Activated T-cell treated with anti-CD3 and anti-CD28 coated beads for 1 hour (primary cell): ENCODE measurements at regions not wholly inside any gene's neighbourhood (a gene's known extent, or its start where the extent isn't known, plus 50 kb on each side); places are given as distances from the start of the nearest gene placed in this dataset.
"Not testable (repeated sequence)": the region's sequence is repeated elsewhere in the genome, so short reads cannot be mapped to it uniquely, and the experiment has no call there.

Experiments
- DNase-seq: peaks from one replicate; pipeline ENCODE4 v3.0.0-alpha.2; 2020; ENCODE audit warnings: low read depth

GRCh38 chr5:167281925-167282324 lies 1009.5 kb upstream of the WWC1 start:
- DNase-seq: no peak

DNA sequence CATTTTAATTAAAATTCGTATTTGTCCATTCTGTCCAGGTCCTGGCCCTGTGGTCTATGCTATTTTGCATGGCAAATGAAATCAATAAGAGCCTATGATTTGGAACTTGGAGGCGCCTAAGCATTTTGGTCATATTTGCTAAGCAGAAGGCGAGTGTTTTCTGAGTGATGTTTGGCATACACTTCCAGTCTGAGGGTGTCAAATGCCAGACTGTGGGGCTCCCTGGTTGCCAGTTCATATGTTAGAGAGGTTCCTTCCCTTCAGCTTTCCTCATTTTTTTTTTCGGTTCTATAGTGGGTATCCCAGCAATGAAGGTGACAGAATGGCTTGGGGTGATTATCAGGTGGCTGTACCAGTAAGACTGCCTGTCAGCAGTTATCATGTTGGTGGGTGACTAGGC lies 1007.8 kb upstream of the WWC1 start:
- no peak for DNase-seq

GRCh38 chr5:167284222-167284890 lies 1007.1 kb upstream of the WWC1 start:
- no peak for DNase-seq

DNA sequence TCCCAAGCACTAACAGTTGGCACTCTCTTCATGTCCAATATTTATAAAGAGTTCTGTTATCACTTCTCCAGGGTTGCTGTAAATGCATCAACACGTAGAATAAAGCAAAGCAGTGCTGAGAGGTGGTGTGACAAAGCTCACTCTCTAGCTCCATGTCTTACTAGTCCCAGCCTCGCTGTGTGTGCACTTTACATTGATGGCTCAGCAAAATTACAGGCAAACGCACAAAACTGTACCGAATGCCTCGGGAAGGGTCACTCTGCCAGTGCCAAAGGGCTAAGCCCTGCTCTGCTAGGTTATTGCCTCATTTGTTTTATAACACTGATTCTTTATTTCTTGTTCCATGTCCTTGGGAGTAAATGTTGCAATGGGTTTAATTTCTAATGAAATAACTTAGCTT lies 1005.9 kb upstream of the WWC1 start:
- DNase-seq: no peak

DNA sequence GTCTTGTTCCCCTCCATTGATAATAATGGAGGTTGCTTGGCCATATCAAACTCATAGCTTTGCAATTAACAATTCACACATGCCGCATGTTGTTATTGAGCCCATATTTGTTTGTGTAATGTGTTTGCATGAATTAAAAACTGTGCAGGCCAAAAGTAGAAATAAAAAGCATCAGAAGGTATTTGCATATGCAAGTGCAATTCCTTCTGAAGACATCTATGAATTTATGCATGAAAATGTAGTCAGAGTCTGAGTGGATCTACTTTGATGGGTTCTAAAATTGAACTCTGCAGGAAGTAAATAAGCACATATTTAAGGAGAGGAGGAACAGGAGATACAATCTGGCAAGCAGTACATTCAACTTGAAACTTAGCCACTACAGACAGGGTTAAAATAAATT lies 1004.6 kb upstream of the WWC1 start:
- no peak for DNase-seq

DNA sequence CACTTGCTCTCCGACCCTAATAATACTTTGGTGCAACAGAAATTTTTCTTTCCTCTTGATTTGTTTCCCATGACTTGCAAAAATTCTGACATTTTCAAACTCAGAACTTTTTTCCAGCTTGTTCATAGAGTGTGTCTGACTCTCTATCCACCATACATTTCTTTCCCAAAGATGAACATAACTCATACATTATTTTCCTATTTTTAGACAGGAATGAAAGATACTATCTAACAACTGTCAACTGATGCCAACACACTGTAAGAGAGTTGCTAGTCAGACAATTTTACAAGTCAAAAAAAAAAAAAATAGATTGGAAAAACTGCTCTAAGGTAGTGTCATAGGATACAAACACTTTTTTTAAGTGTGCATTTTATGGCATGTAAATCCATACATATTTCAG lies 1001.0 kb upstream of the WWC1 start:
- DNase-seq: no peak

GRCh38 chr5:167294882-167295680 lies 996.4 kb upstream of the WWC1 start:
- no peak for DNase-seq

- DNase-seq: no peak
Observed at GRCh38 chr5:167295681-167296005, 995.8 kb upstream of the WWC1 start.

DNA sequence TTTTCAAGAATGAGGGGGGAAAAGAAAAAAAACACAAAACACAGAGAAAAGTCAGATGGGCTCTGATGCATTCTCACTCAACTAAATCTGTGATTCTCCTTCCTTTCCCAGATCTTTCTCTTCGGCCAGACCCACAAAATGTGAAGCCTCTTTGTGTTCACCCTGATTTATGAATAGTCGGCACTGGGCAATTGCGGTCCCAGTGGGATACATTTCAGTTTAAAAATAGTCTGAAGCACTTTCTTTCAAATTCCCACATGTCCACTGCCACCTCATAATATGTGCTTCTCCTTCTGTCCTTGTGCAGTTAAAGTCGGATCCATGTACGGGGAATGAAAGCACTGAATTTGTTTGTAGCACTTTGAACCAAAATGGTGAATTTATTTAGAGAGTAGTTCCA lies 995.4 kb upstream of the WWC1 start:
- no peak for DNase-seq

DNA sequence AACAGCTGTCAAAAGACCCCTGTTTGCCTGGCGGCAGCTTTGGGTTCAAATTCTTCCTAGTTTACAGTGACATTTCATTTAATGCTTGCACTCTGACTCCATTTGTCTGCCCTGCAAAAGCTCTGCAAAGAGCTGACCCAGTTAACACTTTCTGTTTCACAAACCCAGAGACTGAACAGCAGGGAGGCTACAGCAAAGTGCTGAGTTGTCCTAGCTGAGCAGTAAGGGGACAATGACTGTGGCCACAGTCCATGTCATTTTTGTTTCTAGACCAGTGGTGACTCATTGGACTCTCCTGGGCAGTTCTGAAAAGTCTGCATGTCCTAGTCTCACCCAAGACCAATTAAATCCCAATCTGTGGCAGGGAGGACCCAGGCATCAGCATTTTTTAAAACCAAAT lies 994.8 kb upstream of the WWC1 start:
- DNase-seq: no peak

- DNase-seq: not testable (repeated sequence)
Observed at GRCh38 chr5:167299861-167300260, 991.6 kb upstream of the WWC1 start.

DNA sequence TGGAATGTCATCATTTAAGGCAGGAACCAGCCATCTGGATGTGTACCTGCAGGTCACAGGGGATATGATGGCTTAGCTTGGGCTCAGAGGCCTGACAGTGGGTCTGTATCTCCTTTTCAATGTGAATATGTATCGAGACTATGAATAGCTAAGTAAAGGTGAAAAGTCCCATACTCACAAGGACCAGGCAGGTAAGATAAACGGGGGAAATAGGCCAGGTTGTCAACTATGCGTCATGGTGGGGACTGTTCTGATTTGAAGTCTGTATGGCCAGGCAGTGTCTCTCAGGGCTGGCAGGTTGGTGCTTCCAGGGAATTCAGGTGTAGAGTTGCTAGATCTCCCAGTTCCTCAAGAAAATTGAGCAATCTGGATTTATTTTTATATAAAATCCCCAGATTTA lies 987.9 kb upstream of the WWC1 start:
- no peak for DNase-seq

GRCh38 chr5:167304834-167305469 lies 986.5 kb upstream of the WWC1 start:
- no peak for DNase-seq

DNA sequence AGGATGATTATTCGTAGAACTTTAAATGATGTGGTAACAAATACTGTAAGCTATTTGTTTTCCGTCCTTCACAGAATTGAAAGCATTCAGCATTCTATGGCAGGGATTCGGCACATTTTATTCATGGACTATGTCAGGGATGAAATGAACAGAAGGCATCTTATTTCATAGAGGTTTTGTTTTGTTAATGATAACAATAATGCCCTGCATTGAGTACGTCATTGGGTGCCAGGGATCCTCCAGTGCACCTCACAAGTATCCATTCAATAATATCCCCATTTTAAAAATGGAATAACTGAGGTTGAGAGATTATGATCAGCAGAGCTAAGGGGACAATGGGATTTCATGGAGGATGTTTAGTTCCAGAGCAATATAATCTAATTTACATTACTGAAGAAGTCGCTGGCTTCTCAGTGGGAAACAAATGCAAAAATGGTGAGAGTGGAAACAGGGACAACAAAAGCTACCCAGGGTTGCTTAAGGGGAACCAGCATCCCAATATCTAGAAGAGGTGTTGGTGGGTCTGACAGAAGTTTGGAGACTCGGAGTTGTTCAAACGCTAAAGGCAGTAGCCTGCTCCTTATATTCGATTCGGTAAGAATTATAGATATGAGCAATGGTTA lies 985.7 kb upstream of the WWC1 start:
- DNase-seq: no peak

DNA sequence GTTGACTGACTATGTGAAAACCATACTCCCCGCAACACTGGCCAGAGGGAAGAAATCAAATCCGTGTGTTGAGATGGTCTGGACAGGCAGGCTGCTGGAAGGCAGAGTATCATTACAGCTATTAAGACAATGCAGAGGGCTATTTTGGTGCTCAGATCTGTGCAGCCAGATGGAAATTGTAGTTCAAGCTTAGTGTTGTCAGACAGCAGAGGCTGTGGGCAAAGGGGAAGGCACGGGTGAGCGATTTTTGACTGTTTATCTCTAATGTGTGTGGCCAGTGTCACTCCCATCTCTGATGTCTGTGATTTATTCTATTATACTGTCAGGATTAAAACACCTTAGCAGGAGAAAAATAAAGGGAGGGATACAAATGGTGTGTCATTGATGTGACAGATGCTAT lies 984.4 kb upstream of the WWC1 start:
- DNase-seq: no peak

GRCh38 chr5:167308466-167308865 lies 983.0 kb upstream of the WWC1 start:
- DNase-seq: no peak

- DNase-seq: no peak
Observed at GRCh38 chr5:167309941-167310517, 981.4 kb upstream of the WWC1 start.

GRCh38 chr5:167311340-167311739 lies 980.1 kb upstream of the WWC1 start:
- DNase-seq: no peak

DNA sequence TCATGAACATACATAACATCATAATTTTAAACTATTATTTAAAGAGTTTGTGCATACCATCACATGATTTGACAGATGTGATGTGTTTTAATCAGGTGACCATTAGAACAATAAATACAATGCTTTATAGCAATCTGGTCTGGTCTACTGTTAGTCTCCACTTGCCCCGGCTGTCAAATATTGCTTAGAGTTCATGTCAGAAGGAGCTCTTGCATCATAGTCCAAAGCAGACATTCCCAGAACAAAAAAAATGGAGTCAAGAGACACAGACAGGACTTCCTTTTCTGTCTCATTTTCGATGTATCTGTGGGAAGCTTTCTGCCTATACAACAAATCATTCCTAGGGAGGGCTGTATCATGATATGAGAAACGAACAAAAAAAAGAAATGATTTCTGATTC lies 979.2 kb upstream of the WWC1 start:
- DNase-seq: no peak

DNA sequence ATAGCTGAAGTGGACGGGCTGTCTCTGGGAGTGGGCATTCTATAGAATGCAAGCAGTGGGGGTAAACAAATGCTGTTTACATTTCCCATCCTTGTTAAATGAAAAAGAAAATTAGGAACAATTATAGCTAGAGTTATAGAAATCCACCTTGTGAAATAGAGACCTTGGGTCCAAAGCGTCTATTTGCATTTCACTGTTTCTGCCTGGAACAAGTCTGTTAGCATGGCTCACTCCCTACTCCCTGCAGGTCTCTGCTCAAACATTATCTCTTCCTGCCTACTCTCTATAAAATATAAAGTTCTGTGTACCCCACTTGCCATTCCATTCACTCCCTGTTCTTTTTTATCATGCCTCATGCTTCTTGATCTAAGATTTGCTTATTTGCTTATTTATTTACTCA lies 975.7 kb upstream of the WWC1 start:
- no peak for DNase-seq

GRCh38 chr5:167317884-167318283 lies 973.6 kb upstream of the WWC1 start:
- no peak for DNase-seq

DNA sequence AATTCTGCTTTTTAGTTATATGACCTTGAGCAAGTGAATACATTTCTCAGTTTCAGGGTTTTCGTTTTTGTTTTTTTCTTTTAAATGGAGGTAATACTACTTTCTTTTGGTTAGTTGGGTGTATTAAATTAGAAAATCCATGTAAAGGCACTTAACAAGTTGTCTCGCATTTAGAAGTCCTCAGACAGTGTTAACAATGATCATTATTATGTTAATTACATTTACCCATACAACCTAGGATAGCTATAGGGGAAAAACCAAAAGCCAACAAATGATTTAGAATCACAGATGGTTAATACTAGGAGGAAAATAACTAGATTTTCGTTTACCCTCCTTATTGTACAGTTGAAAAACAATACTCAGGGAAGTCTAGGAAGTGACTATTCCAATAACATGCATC lies 972.2 kb upstream of the WWC1 start:
- no peak for DNase-seq

- no peak for DNase-seq
Observed at GRCh38 chr5:167320019-167320418, 971.4 kb upstream of the WWC1 start.
